Type B pancreatic cell (in vitro differentiated cells): ENCODE measurements at regions not wholly inside any gene's neighbourhood (a gene's known extent, or its start where the extent isn't known, plus 50 kb on each side); places are given as distances from the start of the nearest gene placed in this dataset.

ENCODE experiments used
- DNase-seq: peaks from one replicate; pipeline ENCODE4 v3.0.0; 2021; ENCODE audit warnings: mixed read lengths; ENCODE audit not compliant: unreplicated experiment; ENCODE audit errors: extremely low spot score
- H3K27ac Mint-ChIP-seq: 2 replicates; pipeline ENCODE4 v1.8.0; 2021; ENCODE audit warnings: mild to moderate bottlenecking, mixed read lengths
- H3K27me3 Mint-ChIP-seq: 2 replicates; pipeline ENCODE4 v1.8.0; 2021; ENCODE audit warnings: mixed read lengths
- H3K36me3 Mint-ChIP-seq: 2 replicates; pipeline ENCODE4 v1.8.0; 2021; ENCODE audit warnings: mixed read lengths
- H3K4me1 Mint-ChIP-seq: one replicate; pipeline ENCODE4 v1.8.0; 2021; ENCODE audit warnings: mixed read lengths; ENCODE audit not compliant: unreplicated experiment
- H3K4me3 Mint-ChIP-seq: 2 replicates; pipeline ENCODE4 v1.8.0; 2021; ENCODE audit warnings: mild to moderate bottlenecking, mixed read lengths
- H3K9me3 Mint-ChIP-seq: 2 replicates; pipeline ENCODE4 v1.8.0; 2021; ENCODE audit warnings: mixed read lengths
- TF ChIP-seq, protein P1 (sequence below): fragments of 200-600 bp; sonication (generic); conservative IDR thresholded peaks from 2 replicates; pipeline ENCODE4 v1.5.0; 2021; ENCODE audit warnings: antibody characterized with exemption, mild to moderate bottlenecking

DNA sequence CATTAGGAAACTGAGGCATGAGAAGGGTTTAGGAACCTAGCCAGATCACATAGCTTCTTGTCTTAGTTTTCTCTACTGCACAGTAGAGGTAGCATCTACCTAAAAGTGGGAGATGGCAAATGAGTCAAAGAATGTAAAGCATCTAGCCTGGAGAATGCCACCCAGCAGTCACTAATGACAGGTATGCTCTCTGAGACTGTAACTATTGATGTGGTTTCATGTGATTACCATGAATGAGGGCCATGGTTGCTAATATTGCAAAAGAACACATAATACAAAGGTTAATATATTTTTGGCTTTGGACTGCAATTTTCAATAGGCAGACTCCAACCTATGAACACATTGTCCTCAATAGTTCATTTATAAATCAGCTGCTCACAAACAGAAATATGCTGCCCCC, 389.9 kb downstream of the GRIN2B start:
- Mint-ChIP-seq H3K4me1 (no peaks in the 10 kb centered on the region), H3K9me3 (no peaks in the 10 kb centered on the region), H3K36me3 (no peaks in the 10 kb centered on the region), H3K27ac (no peak overlapping the region), H3K27me3 (peaks cover 30% of the 10 kb centered on the region), H3K4me3 (no peak overlapping the region)
- TF ChIP-seq, protein P1, sequence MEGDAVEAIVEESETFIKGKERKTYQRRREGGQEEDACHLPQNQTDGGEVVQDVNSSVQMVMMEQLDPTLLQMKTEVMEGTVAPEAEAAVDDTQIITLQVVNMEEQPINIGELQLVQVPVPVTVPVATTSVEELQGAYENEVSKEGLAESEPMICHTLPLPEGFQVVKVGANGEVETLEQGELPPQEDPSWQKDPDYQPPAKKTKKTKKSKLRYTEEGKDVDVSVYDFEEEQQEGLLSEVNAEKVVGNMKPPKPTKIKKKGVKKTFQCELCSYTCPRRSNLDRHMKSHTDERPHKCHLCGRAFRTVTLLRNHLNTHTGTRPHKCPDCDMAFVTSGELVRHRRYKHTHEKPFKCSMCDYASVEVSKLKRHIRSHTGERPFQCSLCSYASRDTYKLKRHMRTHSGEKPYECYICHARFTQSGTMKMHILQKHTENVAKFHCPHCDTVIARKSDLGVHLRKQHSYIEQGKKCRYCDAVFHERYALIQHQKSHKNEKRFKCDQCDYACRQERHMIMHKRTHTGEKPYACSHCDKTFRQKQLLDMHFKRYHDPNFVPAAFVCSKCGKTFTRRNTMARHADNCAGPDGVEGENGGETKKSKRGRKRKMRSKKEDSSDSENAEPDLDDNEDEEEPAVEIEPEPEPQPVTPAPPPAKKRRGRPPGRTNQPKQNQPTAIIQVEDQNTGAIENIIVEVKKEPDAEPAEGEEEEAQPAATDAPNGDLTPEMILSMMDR, result no peak
- DNase-seq, result no peak

DNA sequence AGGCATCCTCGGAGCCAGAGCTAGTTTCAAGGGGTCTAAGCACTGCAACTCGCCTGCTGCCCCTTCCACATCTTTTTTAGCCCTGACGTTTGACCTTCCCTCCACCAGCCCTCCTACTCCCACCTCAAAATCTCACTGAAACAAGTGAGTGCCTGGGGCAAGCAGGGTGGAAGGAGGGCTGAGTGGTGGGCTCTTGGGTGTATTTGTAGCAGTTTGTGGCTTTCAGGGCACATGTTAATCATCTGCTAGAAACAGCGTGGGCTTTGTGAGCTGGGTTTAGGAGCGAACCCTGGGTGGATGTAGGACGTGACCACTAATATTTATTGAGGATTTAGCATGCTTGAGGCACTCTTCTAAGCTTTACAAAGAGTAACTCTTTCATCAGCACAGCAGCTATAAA, 390.3 kb downstream of the GRIN2B start:
- peaks cover 27% of the 10 kb centered on the region for H3K27me3 Mint-ChIP-seq
- H3K4me3 Mint-ChIP-seq, result no peak overlapping the region
- no peaks in the 10 kb centered on the region for H3K36me3 Mint-ChIP-seq
- no peak overlapping the region for H3K27ac Mint-ChIP-seq
- TF ChIP-seq, protein P1, result no peak
- no peaks in the 10 kb centered on the region for H3K9me3 Mint-ChIP-seq
- no peak for DNase-seq
- H3K4me1 Mint-ChIP-seq, result no peaks in the 10 kb centered on the region

DNA sequence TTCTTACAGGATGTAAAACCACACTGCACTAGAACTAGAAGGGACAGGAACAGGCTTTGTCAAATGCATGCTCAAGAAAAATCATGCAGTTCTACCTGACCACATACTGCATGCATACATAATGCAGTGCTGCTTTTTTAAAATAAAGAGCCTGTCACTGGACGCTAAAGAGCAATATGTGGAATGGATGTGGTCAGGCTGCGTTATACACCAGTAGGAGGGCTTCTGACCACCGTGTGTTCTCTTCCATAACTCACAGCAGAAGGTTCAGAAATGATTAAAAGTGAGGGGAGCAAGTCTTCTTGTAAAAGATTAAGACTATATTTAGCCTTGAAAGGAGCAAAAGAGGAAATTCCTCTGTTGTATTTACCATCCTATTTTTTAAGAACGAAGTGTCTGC, 392.0 kb downstream of the EMP1 start:
- TF ChIP-seq, protein P1, result no peak
- no peaks in the 10 kb centered on the region for H3K36me3 Mint-ChIP-seq
- H3K4me1 Mint-ChIP-seq, result no peaks in the 10 kb centered on the region
- H3K9me3 Mint-ChIP-seq, result no peaks in the 10 kb centered on the region
- no peak overlapping the region for H3K4me3 Mint-ChIP-seq
- DNase-seq, result no peak
- no peak overlapping the region for H3K27ac Mint-ChIP-seq
- peaks cover 31% of the 10 kb centered on the region for H3K27me3 Mint-ChIP-seq

DNA sequence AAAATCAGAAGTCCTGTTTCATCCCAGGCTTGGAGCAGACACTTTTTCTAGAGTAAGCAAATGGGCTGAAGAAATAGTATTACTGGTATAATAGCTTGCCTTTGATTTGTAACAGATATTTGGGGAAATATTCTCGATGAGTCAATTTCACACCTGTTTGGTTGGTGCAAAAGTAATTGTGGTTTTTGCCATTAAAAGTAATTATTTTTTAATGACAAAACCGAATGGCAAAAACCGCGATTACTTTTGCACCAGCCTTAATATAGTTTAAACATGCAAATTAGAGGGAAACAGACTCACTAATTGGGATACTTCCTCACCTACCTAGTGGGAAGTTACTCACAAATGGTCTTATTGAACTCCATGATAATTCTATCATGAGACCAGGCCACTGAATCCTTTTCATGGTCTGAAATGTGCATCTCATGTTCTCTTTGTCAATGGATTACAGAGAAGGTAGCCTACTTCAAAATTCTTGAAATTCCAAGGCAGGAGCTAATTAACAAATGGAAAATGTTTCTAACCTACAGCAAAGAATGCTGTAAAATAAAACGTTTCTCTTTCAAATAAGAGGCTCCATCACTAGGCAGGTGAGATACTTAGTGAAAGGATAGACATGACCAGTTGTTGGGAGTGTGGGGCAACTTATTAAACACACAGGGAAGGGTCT, 391.3 kb downstream of the EMP1 start:
- Mint-ChIP-seq H3K4me3 (no peak overlapping the region), H3K9me3 (no peaks in the 10 kb centered on the region), H3K36me3 (no peaks in the 10 kb centered on the region), H3K27me3 (peaks cover 36% of the 10 kb centered on the region), H3K27ac (no peak overlapping the region), H3K4me1 (no peaks in the 10 kb centered on the region)
- TF ChIP-seq, protein P1, result no peak
- DNase-seq, result no peak

DNA sequence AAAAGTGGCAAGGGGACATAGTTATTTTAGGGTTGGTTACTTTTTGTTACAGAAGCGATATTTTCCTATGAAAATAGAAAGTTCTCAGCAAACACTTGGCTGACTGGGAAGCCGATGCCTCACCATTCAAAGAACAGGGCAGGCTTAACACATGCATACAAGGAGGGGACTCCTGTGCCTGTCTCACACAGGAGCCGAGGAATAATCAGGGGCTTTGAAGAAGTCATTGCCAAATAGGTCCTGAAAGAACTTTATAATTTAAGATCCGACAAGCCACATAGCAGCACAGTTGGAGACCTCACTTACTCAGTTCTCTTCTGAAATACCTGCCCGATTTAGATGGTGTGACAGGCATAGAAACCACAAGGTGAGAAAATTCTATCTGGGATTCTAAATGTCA, 389.8 kb downstream of the EMP1 start:
- Mint-ChIP-seq H3K36me3 (no peaks in the 10 kb centered on the region), H3K4me3 (no peak overlapping the region)

More for the DNA sequence above, 389.8 kb downstream of the EMP1 start:
- DNase-seq, result no peak
- peaks cover 27% of the 10 kb centered on the region for H3K27me3 Mint-ChIP-seq
- no peaks in the 10 kb centered on the region for H3K9me3 Mint-ChIP-seq
- H3K4me1 Mint-ChIP-seq, result no peaks in the 10 kb centered on the region
- no peak overlapping the region for H3K27ac Mint-ChIP-seq
- TF ChIP-seq, protein P1, result no peak
